ENCODE measurements at regions not wholly inside any gene's neighbourhood (a gene's known extent, or its start where the extent isn't known, plus 50 kb on each side); places are given as distances from the start of the nearest gene placed in this dataset.
"Not testable (repeated sequence)": the region's sequence is repeated elsewhere in the genome, so short reads cannot be mapped to it uniquely, and the experiment has no call there.

GRCh38 chr2:121149384-121149783 lies 135.6 kb downstream of the TFCP2L1 start:
- DNase-seq: no peak

- DNase-seq: no peak
Observed at GRCh38 chr2:121150126-121150525, 134.9 kb downstream of the TFCP2L1 start.

DNA sequence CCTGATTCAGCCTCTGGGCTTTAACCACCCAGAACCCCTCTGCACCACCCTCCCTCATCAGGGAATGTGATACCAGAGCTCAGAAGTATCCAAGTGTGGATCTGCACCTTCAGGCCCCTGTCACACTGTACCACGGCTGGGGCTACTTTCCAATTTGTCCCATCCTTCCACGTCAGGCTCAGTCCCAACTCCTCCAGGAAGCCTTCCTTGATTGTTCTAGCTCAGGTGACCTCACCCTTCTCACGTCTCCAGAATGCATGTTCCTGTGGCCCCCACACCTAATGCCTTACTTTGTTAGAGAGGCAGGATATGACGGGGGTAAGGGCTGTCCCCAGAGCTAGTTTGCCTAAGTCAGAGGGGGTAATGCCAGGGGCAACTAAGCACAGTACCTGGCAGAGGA lies 134.3 kb downstream of the TFCP2L1 start:
- no peak for DNase-seq

- no peak for DNase-seq
Observed at GRCh38 chr2:121151311-121152109, 133.5 kb downstream of the TFCP2L1 start.

DNA sequence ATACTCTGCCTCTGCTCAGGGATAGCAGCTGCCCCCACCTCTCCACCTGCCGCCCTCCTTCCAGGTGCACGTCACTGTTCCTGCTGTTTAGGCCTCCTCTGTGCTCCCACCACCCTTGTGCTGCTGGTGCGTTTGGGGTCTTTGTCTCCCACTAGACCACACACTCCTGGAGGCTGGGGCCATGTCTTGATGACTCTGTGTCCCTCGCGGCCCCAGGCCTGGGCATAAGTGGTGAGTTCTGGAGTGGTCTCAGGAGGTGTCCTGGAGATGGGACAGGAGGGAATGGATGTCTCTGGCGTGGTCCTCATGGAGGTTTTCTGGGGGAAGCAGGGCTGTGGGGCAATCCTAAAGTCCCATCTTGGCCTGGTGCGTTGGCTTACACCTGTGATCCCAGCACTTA lies 132.1 kb downstream of the TFCP2L1 start:
- no peak for DNase-seq

- no peak for DNase-seq
Observed at GRCh38 chr2:121153516-121153915, 131.5 kb downstream of the TFCP2L1 start.

- DNase-seq: peak; percentile 30 to 50 (median 37)
Observed at GRCh38 chr2:121155502-121156056, 129.4 kb downstream of the TFCP2L1 start.

DNA sequence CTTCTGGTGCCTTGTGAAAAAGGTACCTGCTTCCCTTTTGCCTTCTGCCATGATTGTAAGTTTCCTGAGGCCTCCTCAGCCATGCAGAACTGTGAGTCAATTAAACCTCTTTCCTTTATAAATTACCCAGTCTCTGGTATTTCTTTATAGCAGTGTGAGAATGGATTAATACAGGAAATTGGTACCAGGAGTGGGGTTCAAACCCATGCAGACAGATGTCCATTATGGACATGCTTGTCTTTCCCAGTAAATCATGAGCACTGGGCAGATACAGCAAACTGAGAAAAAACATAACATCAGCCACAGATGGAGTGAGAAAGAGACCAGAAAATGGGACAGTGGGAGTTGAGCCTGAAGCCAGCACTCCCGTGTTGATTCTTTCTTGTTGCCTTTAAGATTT lies 127.5 kb downstream of the TFCP2L1 start:
- not testable (repeated sequence) for DNase-seq

DNA sequence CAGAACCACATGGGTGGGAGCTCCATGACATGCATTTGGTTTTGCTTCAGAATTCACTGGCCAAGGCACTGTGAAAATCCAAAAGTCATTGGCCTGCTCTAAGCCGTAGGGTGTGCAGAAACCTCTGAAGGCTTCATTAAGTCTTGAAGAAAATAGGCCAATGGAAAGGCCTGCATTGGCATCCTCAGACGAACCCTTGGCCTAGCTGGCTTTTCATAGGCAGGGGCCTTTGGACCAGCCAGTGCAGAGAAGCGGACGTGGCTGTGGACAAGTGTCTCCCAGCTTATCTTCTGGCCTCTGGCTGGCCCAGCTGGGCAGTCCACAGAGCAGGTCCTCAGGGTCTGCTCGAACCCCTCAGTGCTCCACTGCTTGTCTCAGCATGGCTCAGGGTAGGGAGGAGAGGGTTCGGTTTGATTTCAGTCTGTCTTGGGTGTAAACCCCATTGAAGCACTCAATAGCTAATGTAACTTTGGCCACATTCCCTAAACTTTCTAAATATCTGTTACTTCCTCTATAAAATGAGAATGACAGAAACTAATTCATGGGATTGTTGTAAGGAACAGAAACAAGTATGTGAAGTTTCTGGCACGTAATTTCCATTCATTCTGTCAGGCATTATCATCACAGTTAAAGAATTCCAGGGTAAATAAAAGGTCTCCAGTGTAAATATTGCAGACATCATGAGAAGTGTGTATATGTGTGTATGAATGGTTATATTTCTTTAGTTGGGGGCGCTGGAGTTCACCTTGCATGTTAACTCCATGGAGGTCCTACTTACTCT lies 125.5 kb downstream of the TFCP2L1 start:
- no peak for DNase-seq

DNA sequence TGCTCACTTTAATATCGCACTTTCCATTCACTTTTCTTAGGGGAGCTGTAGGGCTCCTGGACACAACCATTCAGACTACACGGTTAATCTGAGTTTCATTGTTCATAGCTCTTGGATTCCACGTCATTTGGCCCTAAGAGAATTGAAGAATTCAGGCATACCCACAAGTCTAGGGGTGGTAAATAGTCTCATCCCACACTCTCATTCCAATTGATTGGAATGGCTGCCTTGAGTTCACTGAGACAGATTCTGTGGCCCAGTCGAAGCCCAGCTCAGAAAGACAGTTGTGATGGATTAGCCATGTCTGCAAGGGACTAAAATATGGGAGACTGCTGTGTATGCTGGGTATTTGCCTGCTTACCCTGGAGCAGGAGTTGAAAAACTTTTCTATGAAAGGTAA lies 124.6 kb downstream of the TFCP2L1 start:
- no peak for DNase-seq

- DNase-seq: peak in 2 of 3 experiments; percentile 2 to 51
Observed at GRCh38 chr2:121161272-121161671, 123.7 kb downstream of the TFCP2L1 start.

GRCh38 chr2:121162893-121163292 lies 122.1 kb downstream of the TFCP2L1 start:
- DNase-seq: no peak

GRCh38 chr2:121164042-121164441 lies 121.0 kb downstream of the TFCP2L1 start:
- no peak for DNase-seq

DNA sequence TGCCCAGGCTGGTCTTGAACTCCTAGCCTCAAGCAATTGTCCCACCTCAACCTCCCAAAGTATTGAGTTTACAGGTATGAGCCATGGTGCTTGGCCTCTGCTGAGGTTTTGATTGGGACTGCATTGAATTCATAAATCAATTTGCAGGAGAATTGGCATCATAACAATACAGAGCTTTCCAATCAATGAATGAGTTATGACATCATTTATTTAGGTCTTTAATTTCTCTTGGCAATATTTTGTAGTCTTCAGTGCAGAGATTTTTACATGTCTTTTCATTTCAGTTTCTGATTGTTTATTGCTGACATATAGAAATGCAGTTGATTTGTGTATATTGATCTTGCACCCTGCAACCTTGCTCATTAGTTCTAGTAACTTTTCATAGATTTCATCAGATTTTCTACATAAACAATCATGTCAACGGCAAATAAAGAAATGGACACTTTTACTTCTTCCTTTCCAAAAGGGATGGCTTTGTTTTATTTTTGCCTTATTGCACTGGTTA lies 119.9 kb downstream of the TFCP2L1 start:
- no peak for DNase-seq
